ENCODE measurements at regions not wholly inside any gene's neighbourhood (a gene's known extent, or its start where the extent isn't known, plus 50 kb on each side); places are given as distances from the start of the nearest gene placed in this dataset.

DNA sequence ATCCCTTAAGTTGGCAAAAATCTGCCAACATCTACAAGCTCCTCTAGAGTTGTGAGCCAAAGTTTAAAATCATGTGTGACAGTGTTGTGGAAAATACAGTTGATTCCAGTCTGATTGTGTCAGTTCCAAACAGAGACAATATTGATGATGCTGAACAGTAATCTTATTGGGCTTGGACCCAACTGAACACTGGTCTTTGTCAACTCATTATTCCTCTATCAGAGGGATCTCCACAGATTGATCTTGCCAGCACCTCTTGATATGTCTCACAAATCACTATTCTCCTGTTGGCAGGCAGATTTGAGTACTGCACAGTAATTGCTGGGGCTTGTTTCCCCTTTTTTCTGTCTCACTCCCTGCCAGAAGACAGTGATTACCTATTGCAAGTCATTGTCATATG lies 326.6 kb upstream of the DPH6 start:
- no peak for DNase-seq

DNA sequence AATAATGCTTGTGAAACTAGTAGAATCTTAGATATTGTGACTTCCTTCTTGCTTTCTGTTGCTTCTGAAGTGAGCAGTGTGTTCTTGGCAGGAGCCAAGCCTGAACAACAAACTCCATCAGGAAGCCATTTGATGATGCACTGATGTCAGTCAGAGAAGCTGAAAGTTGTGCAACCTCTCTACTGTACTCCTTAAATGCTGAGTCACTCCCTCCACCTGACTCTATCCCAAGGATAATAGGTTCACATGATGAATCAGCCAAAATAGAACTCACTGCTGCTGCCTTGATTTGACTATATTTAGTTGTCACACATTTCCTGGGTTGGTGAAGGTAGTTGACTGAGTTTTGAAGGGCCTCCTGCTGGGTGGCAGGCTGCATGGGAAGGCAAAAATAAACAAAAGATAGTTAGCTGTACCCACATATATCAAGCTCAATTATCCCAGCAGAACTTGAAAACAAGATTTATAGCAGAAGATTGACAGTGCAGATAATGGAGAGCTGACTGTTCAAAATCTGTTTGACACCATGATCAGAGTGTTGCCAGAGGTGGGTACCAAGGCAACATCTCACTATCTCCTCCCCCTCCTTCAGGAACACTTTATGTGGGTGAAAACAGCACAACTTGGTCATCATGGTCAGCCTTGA lies 328.4 kb upstream of the DPH6 start:
- DNase-seq: no peak

DNA sequence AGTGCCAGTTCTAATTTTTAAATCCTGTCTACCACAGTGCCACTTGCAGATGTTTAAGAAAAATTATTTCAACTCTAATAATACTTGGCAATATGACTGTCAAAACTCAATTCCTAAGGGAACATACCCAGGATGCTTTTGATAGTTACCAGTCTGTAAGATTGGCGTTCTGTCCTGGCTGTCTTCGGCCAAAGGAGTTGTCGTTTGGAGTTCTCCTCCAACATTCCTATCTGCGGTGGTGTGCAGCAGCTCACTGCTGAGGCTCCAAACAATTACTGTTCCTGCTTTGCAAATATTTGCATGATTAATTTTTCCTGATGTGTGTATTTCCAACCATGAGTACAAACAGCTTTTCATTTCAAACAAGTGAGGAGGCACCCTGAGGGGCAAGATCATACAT lies 330.8 kb upstream of the DPH6 start:
- DNase-seq: no peak

DNA sequence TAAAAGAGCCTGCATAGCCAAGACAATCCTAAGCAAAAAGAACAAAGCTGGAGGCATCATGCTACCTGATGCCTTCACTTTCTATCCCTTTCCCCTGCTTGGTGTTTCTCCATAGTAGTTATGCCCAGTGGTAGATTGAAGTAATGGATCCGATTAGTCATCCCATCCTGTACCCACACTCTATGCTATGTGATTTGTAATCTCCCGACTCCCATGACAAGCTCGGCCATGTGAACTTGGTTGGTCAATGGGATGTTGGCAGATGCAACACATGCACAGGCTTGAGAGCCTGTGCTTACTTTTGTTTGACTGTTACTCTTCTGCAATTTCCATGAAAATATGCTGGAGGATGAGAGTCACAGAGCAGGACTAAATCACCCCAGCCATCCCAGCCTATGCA lies 334.9 kb upstream of the DPH6 start:
- no peak for DNase-seq

DNA sequence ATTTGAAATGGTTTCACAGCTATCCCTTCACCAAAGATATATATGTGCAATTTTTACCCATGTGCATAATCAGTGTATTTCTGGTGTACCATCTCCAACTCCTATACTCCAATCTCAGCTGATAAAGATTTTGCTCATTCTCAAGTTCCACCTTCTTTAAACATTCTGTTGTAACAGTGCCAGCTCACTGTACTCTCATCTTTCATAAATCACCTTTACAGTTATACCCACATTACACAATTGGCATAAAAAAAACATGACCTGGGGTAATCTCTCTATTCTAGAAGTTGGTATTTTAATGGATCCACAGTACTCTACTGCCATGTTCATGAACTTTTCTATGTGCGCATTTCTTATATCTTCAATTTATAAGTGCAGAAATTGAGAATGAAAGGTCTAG lies 339.9 kb upstream of the DPH6 start:
- no peak for DNase-seq

DNA sequence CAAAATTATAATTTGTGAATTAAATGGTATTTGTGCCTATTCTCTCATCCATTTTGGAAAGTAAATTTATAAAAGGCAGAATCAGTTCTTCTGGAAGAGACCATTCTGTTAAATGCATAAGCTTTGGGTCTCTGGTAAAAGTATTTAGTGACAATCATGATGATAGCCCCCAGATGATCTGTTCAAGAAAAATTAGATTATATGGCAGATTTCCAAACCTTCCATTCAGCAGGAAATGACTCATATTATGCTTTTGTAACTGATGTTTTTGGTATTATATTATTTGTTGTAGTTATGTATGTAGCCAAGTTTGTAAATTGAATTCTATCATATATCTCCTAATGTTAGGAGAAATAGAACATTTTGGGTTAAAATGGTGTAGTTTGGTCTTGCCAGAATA lies 340.8 kb upstream of the DPH6 start:
- DNase-seq: no peak

DNA sequence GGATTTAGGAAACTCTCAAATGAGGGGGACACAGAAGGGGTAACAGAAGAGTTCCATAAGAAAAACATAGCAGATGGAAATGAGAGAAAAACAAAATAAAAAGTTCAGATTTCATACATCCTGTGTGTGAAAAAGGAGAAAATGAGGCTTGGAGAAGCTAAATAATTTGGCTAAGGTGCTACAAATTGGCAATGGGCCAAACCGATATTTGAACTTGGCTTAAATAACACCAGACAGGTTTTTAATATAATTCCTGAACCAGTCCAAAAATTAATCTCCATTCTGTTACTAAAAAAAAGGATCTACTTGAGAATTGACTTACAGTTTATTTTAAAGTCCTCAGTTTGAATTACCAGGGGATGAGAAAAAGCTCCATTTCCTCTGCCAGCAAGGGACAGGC lies 342.9 kb upstream of the DPH6 start:
- DNase-seq: no peak

DNA sequence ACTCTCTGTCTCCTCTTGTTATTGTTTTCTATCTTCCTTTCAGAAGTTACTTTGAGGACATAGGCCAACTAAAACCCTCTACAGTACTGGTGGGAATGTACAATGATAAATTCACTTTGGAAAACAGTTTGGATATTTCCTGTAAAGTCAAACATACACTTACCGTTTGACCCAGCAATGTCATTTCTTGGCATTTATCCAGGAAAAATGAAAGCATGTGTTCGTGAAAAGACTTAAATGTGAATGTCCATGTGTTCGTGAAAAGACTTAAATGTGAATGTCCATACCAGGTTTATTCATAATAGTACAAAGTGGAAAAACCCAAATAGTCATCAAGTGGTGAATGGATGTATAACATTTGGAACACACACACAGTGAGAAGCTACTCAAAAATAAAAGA lies 361.5 kb upstream of the DPH6 start:
- DNase-seq: no peak

DNA sequence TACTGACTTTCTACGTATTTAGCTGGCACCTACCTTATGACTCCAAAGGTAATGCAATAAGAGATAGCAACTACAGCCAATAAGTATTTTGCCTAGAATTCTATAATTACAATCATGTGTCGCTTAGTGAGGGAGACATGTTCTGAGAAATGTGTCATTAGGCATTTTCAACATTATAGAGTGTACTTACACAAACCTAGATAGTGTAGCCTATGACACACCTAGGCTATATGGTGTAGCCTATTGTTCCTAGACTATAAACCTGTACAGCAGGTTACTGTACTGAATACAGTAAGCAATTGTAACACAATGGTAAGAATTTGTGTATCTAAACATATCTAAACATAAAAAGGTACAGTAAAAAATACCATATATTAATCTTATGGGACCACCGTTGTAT lies 363.4 kb upstream of the DPH6 start:
- no peak for DNase-seq

DNA sequence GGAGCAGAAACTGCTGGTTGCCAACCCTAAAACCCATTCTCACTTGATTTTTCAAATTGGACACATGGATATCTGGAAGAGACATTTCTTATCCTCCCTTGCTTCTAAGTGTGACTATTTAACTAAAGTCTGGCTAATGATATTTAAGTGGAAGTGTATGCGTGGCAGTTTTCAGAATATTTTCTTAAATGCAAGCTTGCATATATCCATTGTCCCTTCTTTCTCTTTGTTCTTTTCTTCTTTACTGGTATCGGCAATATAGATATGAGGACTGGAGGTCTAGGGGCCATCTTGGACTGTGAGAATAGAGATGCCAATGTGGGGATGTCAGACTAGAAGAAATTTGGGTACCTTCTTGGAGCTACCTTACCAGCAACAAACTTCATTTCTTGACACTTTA lies 364.3 kb upstream of the DPH6 start:
- no peak for DNase-seq

DNA sequence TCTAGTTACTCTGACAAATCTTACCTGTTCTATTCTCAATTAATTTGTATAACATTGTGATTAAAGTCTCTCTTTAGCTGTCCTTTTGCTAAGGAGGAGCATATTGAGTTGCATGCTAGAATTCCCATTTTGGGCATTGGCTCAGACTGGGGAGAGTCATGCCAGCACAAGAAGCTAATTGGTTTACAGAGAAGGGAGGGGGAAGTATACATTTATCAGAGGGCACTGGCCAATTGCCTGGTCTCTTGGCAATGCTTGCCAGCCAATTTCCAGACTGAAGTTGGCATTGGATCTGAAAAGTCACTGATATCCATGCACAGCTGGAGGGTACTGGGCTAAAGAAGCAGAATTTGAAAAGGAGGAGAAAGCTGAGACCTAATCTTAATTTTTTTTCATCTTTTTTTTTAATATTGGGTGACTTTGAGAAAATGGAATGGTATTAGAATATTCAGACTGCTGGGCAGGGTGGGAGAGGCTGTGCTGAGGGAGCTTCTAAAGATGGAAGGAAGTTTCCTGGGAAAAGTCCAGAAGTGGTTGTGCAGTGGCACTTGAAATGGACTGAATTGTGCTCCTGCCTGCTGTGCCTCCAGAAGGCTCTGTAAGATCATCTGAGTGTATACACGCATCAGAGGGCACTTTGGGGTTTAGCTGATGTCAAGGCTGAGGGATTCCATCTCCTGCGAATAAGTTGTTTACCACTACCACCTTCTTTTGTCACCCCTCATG lies 365.2 kb upstream of the DPH6 start:
- no peak for DNase-seq

DNA sequence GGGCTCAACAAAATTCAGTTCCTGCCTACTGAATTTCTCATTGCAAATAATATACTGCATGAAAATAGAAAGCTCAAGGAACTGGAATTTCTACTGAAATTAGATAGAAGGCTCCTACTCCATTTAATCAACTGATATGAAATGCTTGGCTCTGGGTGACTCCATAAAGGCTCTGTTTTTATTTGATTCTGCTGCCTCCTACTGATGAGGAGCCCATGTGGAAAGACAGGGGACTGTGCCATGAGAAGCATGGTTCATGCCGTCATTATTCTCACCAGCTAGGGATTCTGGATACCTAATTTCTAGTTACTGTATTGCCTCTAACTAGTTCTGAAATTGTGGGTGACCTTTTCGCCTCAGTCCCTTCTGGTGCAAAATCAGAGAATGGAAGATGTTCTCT lies 366.2 kb upstream of the DPH6 start:
- DNase-seq: no peak

DNA sequence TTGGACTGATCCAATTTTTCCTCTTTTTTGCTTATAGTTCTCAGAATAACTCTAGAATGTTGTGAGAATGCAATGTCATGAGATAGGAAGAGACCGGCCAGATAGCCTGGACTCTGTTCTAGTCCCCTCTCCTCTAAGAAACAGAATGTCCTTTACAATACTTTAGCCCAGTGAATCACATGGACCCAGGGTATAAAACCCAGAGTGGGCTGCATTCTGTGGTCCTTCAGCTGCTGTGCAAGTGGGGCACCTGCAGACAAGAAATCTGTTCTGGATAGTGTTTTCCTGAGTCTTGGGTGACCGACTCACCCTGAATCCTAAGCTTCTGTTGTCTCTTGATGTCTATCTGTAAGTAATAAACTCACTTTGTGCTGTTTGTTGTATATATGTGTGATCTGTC lies 368.6 kb upstream of the DPH6 start:
- no peak for DNase-seq

DNA sequence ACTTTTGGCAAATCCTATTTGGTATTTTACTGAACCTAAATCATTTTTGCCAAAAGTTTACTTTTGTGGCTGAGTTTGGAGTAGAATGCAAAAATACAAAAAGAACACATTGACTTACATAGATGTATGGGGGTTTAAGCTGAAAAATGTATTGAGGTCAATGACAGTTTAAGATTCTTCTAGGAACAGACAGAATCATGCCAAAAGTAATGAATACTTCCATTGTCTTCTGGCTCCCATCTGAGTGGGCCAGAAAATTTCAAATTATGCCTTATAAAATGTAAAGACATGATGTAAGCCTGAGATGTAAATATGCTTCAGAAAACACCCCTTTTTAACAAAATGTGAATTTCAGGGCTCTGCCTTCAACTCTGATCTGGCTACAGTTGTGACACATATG lies 375.1 kb upstream of the DPH6 start:
- no peak for DNase-seq

DNA sequence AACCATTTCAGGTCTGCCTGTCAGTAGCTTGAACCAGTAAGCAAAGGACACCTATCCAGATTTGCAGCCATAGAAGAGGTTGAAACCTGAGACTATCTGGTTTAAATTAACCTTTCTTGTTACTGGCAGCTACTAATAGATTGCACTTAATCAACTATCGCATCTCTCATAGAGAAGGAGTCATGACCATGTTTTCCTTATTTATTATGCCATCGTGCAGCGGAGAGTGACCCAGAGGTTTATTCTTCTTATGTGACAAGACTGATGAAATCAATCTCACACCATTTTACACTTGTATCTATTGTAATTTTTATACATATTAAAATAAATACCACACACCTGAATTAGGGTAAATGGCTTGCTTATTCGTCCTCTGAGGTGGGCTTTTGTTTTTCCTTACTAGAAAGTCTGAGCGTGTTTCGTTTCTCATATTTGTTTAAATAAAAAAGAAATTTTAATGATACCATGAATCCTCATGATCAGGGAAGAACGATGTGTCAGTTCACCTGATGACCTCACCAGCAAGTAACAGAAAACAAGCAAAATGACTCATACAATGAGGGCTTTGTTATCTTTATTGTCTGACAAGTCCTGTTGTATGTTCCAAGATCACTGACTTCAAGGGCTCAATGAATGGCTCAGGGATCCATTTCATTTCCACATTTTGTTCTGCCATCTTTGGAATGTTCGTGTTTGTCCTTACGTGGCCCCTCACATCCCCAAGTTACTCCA lies 379.5 kb upstream of the DPH6 start:
- no peak for DNase-seq

DNA sequence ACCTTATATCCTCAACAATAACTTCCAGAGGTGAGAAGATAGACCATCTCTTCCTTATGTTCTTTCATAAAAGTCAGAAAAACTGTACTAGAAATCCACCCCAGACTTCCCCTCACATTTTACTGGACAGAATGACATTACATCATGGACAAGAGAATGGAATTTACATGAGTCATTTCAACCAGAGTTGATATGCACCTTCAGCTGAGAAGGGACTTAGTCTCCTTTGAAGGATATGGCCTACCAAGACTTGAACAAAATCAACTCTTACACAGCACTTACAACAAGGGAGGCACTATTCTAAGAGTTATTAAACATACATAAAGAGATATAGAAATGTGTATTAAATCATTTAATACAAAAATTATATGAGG lies 380.0 kb upstream of the DPH6 start:
- DNase-seq: no peak

DNA sequence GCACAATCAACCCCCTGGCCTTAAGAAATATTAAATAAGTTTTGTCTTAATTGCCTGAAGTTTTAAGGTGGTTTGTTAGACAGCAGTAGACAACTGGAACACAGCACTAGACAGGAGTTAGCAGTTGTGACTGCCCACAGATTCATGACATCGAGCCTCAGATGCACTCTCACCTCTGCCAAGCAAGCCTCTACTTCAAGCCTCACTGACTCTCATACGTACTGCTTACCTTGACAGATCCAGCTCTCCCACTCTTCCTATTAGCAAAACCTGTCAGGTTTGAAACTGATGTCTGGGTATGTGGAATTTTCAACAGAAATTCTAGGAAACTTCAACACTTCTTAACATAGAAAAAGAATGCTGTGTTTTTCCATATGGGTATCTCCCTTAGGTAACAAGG lies 382.9 kb upstream of the DPH6 start:
- DNase-seq: no peak

DNA sequence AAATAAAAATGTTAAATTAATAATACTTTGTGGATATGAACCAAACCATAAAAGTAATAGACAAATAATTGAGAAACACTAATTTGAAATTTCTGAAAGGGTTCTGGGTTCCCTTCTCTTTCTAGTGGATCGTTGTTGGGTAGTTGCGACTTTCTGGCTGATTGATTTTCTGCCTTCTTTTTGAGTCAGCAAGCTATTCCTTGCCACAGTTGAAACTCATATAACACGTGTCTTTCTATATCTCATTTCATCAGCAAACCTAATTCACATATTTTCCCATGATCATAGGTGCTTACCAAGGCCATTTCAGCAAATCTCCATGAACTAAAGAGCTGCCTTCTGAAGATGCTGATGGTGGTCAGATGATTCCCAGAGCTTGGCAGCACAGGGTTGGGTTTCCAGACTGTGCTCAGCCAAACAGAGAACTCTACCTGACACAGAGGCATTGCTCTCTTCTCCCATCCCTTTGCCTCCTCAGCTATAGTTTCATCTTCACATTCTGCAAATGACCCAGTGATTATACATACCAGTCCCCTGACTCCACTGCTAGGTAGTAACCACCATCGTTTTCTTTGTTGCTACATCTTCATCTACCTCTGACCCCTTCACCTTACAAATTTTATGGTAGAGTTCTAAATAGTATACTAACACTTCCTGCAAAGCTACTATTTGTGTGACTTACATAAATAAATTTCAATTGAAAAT lies 383.9 kb upstream of the DPH6 start:
- DNase-seq: no peak

DNA sequence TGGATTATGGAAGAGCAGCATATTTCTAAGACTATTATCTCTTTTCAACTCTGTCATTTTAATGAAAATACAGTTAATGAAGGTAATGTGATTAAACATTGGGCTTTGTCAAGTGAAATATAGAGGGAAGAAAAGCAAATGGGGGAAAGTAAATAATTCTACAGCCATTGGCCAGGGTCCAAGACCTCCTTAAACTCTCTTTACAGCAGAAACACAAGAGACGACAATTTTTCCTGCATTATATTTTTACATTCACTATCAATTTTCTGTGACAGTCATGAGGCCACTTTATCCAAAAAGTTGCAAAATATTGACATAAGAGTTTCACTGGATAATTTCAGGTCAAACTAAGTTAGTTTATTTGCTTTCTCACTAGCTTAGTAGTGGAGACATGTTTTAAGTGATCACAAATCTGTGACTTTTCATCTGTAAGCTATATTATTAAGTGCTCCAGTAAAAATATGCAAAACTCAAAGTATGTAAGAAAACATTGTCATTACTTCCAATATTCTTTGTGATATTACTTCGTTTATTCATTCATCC lies 385.9 kb upstream of the DPH6 start:
- no peak for DNase-seq

DNA sequence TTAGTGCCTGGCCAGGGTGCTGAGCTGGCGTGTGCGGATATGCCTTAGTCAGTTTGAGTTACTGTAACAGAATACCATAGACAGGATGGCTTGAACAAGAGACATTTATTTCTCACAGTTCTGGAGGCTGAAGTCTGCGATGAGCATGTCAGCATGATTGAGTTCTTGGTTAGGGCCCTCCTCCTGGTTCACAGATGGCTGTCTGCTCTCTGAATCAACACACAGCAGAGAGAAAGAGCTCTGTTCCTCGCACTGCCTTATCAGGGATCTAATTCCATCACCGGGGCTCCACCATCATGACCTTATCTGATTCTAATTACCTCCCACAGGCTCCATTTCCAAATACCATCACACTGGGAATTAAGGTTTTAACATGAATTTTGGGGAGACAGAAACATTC lies 386.6 kb upstream of the DPH6 start:
- no peak for DNase-seq

DNA sequence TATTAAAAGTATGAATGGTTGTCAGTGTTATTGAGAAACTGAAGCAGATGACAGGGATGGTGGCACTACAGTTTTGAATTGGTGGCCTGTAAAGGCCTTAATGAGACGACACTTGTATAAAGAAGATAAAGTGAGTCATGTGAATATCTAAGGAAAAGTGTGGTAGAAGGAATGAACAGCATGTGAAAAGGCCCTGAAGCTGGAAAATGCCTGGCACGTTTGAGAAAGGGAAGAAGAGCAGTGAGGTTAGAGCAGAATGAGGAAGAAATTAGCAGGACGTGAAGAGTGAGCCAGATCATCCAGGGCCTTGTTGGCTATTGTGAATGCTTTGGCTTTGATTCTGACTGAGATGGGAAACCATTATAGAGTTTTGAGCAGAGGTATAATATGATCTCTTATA lies 387.6 kb upstream of the DPH6 start:
- DNase-seq: no peak

DNA sequence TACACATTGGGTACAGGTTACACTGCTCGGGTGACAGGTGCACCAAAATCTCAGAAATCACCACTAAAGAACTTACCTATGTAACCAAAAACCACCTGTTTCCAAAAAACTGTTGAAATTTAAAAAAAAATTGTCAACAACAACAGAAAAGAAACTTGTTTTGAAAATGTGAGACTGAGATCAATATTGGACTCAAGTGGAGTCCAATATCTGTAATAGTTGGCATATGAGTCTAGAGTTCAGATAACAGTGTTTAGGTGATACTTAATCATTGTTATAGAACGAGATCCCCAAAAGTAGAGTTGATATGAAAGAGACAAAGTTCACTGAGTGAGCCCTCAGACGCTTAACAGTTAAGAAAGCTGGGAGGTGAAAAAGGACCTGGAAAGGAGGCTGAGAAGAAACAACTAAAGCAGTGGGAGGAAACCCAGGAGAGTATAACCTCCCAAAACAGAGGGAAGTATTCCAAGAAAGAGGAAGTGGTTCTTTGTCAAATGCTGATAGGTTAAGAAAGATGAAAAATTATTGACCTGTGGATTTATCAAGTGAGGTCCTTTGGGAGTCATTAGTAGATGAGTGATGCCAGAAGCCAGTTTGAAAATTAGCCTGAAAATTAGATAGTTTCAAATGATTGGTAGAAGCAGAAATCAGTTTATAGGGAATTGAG lies 388.6 kb upstream of the DPH6 start:
- no peak for DNase-seq

DNA sequence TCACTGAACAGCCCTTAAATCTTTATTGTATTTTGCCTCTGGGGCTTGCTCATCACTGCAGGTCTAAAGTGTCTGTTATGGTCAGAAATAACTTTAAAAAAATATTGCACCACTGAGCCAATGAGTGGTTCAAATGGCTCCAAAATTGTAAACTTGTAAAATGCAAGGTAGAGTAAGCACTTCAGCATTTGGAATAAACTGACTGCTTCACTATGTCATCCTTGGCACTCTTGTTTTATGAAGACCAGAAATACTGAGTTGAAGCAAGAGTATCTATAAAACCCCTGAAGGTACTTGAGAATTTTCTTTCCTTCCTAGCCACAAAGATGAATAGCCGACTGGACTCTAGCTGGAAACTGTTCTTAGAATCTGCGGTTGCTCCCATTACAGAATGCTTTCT lies 390.3 kb upstream of the DPH6 start:
- DNase-seq: no peak
